Neural progenitor cell (in vitro differentiated cells): ENCODE measurements at regions not wholly inside any gene's neighbourhood (a gene's known extent, or its start where the extent isn't known, plus 50 kb on each side); places are given as distances from the start of the nearest gene placed in this dataset.

ENCODE experiments used
- DNase-seq: peaks from one replicate; pipeline ENCODE4 v3.0.0-alpha.2; 2016; ENCODE audit warnings: low spot score
- H2AFZ ChIP-seq: fragments of 200-600 bp; sonication (generic); replicated peaks from 2 replicates; pipeline ENCODE4 v1.6.1; 2016; ENCODE audit warnings: antibody characterized with exemption
- H3F3A ChIP-seq: fragments of 200-600 bp; sonication (generic); 2 replicates; pipeline ENCODE4 v1.6.1; 2016; ENCODE audit warnings: antibody characterized with exemption, low read depth
- H3K27ac ChIP-seq: fragments of 200-600 bp; sonication (generic); 2 replicates; pipeline ENCODE4 v1.5.1; 2016; ENCODE audit warnings: mild to moderate bottlenecking
- H3K27me3 ChIP-seq: fragments of 200-600 bp; sonication (generic); 2 replicates; pipeline ENCODE4 v1.6.1; 2016; ENCODE audit warnings: mild to moderate bottlenecking, moderate library complexity
- H3K36me3 ChIP-seq: fragments of 200-600 bp; sonication (generic); 2 replicates; pipeline ENCODE4 v1.5.1; 2016
- H3K4me1 ChIP-seq: fragments of 200-600 bp; sonication (generic); 2 replicates; pipeline ENCODE4 v1.6.1; 2016; ENCODE audit warnings: mixed run types
- H3K4me2 ChIP-seq: fragments of 200-600 bp; sonication (generic); 2 replicates; pipeline ENCODE4 v1.6.1; 2016
- H3K4me3 ChIP-seq: fragments of 200-600 bp; sonication (generic); 2 replicates; pipeline ENCODE4 v1.5.1; 2016
- H3K79me2 ChIP-seq: fragments of 200-600 bp; sonication (generic); 2 replicates; pipeline ENCODE4 v1.6.1; 2016; ENCODE audit warnings: low read depth
- H3K9ac ChIP-seq: fragments of 200-600 bp; sonication (generic); 2 replicates; pipeline ENCODE4 v1.6.1; 2016
- H3K9me3 ChIP-seq: fragments of 200-600 bp; sonication (generic); 2 replicates; pipeline ENCODE4 v1.5.1; 2016; ENCODE audit warnings: low read depth
- H4K20me1 ChIP-seq: fragments of 200-600 bp; sonication (generic); 2 replicates; pipeline ENCODE4 v1.6.1; 2016; ENCODE audit warnings: low read depth
- H3K27ac Mint-ChIP-seq: 3 replicates; pipeline ENCODE4 v1.8.0; 2021; ENCODE audit warnings: mixed read lengths
- H3K27me3 Mint-ChIP-seq: 2 replicates; pipeline ENCODE4 v1.8.0; 2022; ENCODE audit warnings: low read depth, mild to moderate bottlenecking, inconsistent platforms, moderate library complexity, mixed read lengths; ENCODE audit not compliant: insufficient read depth
- H3K36me3 Mint-ChIP-seq: 3 replicates; pipeline ENCODE4 v1.8.0; 2021; ENCODE audit warnings: mixed read lengths
- H3K4me1 Mint-ChIP-seq: 3 replicates; pipeline ENCODE4 v1.8.0; 2021; ENCODE audit warnings: mixed read lengths
- H3K4me3 Mint-ChIP-seq: 3 replicates; pipeline ENCODE4 v1.8.0; 2021; ENCODE audit warnings: mild to moderate bottlenecking, moderate library complexity, mixed read lengths
- H3K9me3 Mint-ChIP-seq: 3 replicates; pipeline ENCODE4 v1.8.0; 2020; ENCODE audit warnings: mixed read lengths
- EZH2 ChIP-seq: fragments of 200-600 bp; sonication (generic); IDR thresholded peaks from 2 replicates; pipeline ENCODE4 v1.6.1; 2017; ENCODE audit warnings: antibody characterized with exemption, mild to moderate bottlenecking, moderate library complexity
- EZH2phosphoT487 ChIP-seq: fragments of 200-600 bp; sonication (generic); IDR thresholded peaks from 2 replicates; pipeline ENCODE4 v1.6.1; 2017; ENCODE audit warnings: antibody characterized with exemption
- TF ChIP-seq, protein P1 (sequence below): fragments of 200-600 bp; sonication (generic); IDR thresholded peaks from 2 replicates; pipeline ENCODE4 v1.5.1; 2017; ENCODE audit warnings: antibody characterized with exemption, mild to moderate bottlenecking

DNA sequence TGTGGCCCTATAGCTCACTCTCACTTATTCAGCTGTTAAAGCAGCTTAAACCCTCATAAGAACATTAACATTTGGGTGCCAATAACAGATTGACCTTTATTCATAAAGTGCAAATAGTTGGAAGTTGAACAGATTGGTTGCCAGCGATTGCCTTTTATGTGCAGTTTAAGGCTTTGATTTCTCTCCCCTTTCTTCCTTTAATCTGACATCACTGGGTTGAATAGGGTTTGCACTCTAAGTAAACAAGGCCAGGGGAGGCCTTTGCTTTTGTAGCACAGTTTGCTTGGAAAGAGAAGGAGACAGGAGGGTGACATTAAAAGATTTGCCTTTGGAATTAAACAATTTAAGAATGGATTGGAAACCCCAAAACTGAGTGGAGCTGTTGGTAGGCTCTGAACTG, 114.3 kb downstream of the NKX6-1 start:
- peak overlapping the region; percentile 17 for H3K27ac Mint-ChIP-seq
- peaks cover 39% of the 10 kb centered on the region for H3K4me1 Mint-ChIP-seq
- peaks cover 69% of the 10 kb centered on the region for H3K27me3 Mint-ChIP-seq

DNA sequence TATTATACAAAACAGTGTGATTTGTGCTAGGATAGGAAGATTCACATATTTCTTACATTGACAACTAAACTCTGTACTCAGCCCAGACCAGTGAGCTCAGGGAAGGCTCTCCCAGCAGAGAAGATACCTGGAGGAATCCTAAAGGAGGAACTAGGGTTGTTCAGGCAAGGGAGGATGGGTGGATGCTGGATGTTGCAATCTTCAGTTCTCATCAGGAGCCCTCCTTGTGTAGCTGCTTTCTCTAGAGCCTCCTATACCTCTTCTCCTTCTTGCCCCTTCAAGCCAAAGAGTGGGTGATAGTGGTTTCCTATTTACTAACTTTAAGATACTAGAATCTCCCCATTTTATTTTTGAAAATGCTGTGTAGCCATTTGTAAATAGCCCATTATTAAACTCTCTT, 117.3 kb downstream of the NKX6-1 start:
- H3K27me3 ChIP-seq: peaks cover 56% of the 10 kb centered on the region
- peaks cover 2% of the 10 kb centered on the region for H3K9me3 Mint-ChIP-seq
- no peak overlapping the region for H3K27ac Mint-ChIP-seq
- no peak overlapping the region for H3K27ac ChIP-seq
- H3K79me2 ChIP-seq: no peaks in the 10 kb centered on the region
- peaks cover 25% of the 10 kb centered on the region for H4K20me1 ChIP-seq
- no peak overlapping the region for H2AFZ ChIP-seq
- H3F3A ChIP-seq: peaks cover 66% of the 10 kb centered on the region
- H3K4me2 ChIP-seq: no peak overlapping the region
- peaks cover 54% of the 10 kb centered on the region for H3K27me3 Mint-ChIP-seq
- H3K36me3 Mint-ChIP-seq: no peaks in the 10 kb centered on the region
- no peaks in the 10 kb centered on the region for H3K36me3 ChIP-seq
- H3K4me1 Mint-ChIP-seq: peaks cover 54% of the 10 kb centered on the region
- no peaks in the 10 kb centered on the region for H3K9me3 ChIP-seq
- H3K9ac ChIP-seq: no peak overlapping the region
- H3K4me3 Mint-ChIP-seq: peak overlapping the region; percentile 4
- H3K4me1 ChIP-seq: peaks cover 80% of the 10 kb centered on the region
- H3K4me3 ChIP-seq: no peak overlapping the region
- DNase-seq: no peak
- TF ChIP-seq, protein P1, sequence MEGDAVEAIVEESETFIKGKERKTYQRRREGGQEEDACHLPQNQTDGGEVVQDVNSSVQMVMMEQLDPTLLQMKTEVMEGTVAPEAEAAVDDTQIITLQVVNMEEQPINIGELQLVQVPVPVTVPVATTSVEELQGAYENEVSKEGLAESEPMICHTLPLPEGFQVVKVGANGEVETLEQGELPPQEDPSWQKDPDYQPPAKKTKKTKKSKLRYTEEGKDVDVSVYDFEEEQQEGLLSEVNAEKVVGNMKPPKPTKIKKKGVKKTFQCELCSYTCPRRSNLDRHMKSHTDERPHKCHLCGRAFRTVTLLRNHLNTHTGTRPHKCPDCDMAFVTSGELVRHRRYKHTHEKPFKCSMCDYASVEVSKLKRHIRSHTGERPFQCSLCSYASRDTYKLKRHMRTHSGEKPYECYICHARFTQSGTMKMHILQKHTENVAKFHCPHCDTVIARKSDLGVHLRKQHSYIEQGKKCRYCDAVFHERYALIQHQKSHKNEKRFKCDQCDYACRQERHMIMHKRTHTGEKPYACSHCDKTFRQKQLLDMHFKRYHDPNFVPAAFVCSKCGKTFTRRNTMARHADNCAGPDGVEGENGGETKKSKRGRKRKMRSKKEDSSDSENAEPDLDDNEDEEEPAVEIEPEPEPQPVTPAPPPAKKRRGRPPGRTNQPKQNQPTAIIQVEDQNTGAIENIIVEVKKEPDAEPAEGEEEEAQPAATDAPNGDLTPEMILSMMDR: no peak
- TF ChIP-seq EZH2phosphoT487 (no peak), EZH2 (no peak)

More for the DNA sequence above, 114.3 kb downstream of the NKX6-1 start:
- H2AFZ ChIP-seq: no peak overlapping the region
- no peak overlapping the region for H3K9ac ChIP-seq
- H3K36me3 ChIP-seq: no peaks in the 10 kb centered on the region
- H4K20me1 ChIP-seq: peaks cover 12% of the 10 kb centered on the region
- H3K9me3 ChIP-seq: no peaks in the 10 kb centered on the region
- peaks cover 33% of the 10 kb centered on the region for H3K27me3 ChIP-seq
- Mint-ChIP-seq H3K36me3 (no peaks in the 10 kb centered on the region), H3K9me3 (peaks cover 8% of the 10 kb centered on the region), H3K4me3 (no peak overlapping the region)
- no peaks in the 10 kb centered on the region for H3K79me2 ChIP-seq
- peak overlapping the region; percentile 21 for H3K4me3 ChIP-seq
- peak; percentile 84 for TF ChIP-seq EZH2phosphoT487
- TF ChIP-seq EZH2: no peak
- H3K4me2 ChIP-seq: peak overlapping the region; percentile 60
- H3K4me1 ChIP-seq: peaks cover 72% of the 10 kb centered on the region
- H3F3A ChIP-seq: peaks cover 47% of the 10 kb centered on the region
- H3K27ac ChIP-seq: peak overlapping the region; percentile 61
- peak; percentile 65 for DNase-seq

DNA sequence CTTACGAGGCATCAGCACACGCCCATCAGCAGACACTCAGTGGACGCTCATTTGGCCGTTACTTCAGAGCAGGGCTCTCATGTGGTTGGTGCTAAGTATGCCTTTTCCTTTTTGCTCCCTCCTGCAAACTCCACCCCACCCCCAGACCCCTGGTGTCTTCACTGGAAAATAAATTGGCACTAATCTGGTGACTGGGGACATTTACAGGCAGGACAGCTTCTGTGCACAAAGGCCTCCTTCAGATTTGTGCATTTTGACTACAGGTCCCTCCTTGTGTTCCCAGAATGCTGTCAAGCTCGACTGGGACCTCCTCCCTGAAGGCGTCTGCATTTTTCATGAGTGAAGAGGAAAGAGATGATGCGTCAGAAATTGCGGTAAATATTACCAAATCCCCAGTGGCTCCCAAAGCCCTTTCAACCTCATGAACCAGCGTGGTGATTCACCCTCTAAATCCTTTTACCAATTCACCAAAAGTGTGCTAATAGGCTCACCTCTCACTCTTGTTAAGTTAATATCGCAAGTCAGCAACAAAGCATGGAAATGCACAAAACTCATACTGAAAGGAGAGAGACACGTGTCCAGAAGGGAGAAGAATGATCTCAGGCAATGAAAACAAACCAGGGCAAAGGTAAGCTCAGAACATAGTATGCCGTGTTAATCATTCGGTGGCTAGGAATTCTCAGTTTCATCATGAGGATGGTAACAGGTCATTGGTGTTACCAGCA, 119.0 kb downstream of the NKX6-1 start:
- peaks cover 63% of the 10 kb centered on the region for H3K4me1 ChIP-seq
- no peak overlapping the region for H3K27ac ChIP-seq
- DNase-seq: peak; percentile 19
- H3K36me3 ChIP-seq: no peaks in the 10 kb centered on the region
- Mint-ChIP-seq H3K4me3 (no peak overlapping the region), H3K27me3 (peaks cover 54% of the 10 kb centered on the region), H3K27ac (no peak overlapping the region), H3K36me3 (no peaks in the 10 kb centered on the region), H3K4me1 (peaks cover 37% of the 10 kb centered on the region), H3K9me3 (peaks cover 2% of the 10 kb centered on the region)
- no peaks in the 10 kb centered on the region for H3K79me2 ChIP-seq
- H3K9ac ChIP-seq: no peak overlapping the region
- peaks cover 53% of the 10 kb centered on the region for H3F3A ChIP-seq
- H3K4me3 ChIP-seq: no peak overlapping the region
- peaks cover 19% of the 10 kb centered on the region for H4K20me1 ChIP-seq
- H3K4me2 ChIP-seq: peak overlapping the region; percentile 75
- no peak for TF ChIP-seq EZH2
- no peak overlapping the region for H2AFZ ChIP-seq
- H3K27me3 ChIP-seq: peaks cover 63% of the 10 kb centered on the region
- H3K9me3 ChIP-seq: no peaks in the 10 kb centered on the region

DNA sequence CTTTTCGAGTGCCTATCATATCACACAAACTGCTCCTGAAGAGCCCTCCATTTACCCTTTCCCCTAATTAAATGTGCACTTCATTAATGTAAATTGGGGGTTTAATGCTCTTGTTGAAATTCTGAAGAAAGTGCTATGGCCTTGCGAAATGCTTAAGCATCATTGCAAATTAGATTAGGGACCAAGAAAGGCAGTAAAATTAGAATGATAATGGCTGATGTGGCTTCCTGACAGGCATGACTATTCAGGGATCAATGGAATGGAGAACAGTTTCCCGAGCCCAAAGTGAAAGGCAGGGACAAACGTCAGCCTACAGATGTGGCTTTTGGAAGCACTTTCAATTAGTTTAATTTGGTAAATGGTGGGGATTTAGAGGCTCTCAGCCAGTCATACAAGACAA, 120.1 kb downstream of the NKX6-1 start:
- no peak overlapping the region for H3K9ac ChIP-seq
- peak overlapping the region; percentile 75 for H3K4me2 ChIP-seq
- peak; percentile 72 for DNase-seq
- H3K4me1 ChIP-seq: peaks cover 52% of the 10 kb centered on the region
- TF ChIP-seq, protein P1: no peak
- TF ChIP-seq EZH2phosphoT487: peak; percentile 89
- peaks cover 29% of the 10 kb centered on the region for H3K4me1 Mint-ChIP-seq
- peaks cover 13% of the 10 kb centered on the region for H4K20me1 ChIP-seq
- no peak overlapping the region for H2AFZ ChIP-seq
- peaks cover 42% of the 10 kb centered on the region for H3F3A ChIP-seq
- no peaks in the 10 kb centered on the region for H3K36me3 Mint-ChIP-seq
- no peaks in the 10 kb centered on the region for H3K36me3 ChIP-seq
- H3K27me3 ChIP-seq: peaks cover 74% of the 10 kb centered on the region
- no peak overlapping the region for H3K27ac Mint-ChIP-seq
- H3K79me2 ChIP-seq: no peaks in the 10 kb centered on the region
- peaks cover 2% of the 10 kb centered on the region for H3K9me3 Mint-ChIP-seq
- H3K4me3 Mint-ChIP-seq: peak overlapping the region; percentile 56
- H3K27me3 Mint-ChIP-seq: peaks cover 58% of the 10 kb centered on the region
- no peak overlapping the region for H3K27ac ChIP-seq
- no peaks in the 10 kb centered on the region for H3K9me3 ChIP-seq
- H3K4me3 ChIP-seq: peak overlapping the region; percentile 25
